ENCODE measurements at regions not wholly inside any gene's neighbourhood (a gene's known extent, or its start where the extent isn't known, plus 50 kb on each side); places are given as distances from the start of the nearest gene placed in this dataset.

DNA sequence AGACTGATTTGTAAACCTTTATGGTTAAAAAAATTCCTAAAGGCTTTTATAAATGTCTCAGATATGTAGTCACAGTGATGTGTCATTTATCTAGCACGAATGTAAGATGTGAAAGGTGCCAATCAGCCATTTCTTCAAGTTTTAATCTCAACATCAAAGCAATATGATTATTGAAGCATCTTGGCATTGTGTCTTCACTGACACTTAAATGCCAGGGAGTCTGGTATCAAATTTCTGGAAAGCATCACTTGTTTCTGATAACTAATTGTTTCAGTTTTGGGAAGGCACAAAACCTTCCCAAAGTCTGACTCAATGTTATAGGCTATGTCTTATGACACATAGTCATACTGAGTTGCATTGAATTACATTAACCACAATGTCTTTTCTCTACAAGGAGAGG, 492.0 kb upstream of the CNTNAP2 start:
- TF ChIP-seq, protein P1, sequence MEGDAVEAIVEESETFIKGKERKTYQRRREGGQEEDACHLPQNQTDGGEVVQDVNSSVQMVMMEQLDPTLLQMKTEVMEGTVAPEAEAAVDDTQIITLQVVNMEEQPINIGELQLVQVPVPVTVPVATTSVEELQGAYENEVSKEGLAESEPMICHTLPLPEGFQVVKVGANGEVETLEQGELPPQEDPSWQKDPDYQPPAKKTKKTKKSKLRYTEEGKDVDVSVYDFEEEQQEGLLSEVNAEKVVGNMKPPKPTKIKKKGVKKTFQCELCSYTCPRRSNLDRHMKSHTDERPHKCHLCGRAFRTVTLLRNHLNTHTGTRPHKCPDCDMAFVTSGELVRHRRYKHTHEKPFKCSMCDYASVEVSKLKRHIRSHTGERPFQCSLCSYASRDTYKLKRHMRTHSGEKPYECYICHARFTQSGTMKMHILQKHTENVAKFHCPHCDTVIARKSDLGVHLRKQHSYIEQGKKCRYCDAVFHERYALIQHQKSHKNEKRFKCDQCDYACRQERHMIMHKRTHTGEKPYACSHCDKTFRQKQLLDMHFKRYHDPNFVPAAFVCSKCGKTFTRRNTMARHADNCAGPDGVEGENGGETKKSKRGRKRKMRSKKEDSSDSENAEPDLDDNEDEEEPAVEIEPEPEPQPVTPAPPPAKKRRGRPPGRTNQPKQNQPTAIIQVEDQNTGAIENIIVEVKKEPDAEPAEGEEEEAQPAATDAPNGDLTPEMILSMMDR (IDR thresholded peaks at IDR 0.05; ENCODE audit: control insufficient read depth, extremely low read depth, insufficient read depth) = no peak
- DNase-seq (ENCODE audit: low read depth) = no peak
- H3K4me3 ChIP-seq (ENCODE audit: low read depth, low read length) = no peak overlapping the region

- H3K4me3 ChIP-seq (ENCODE audit: low read depth, low read length) = no peak overlapping the region
- TF ChIP-seq, protein P1 (IDR thresholded peaks at IDR 0.05; ENCODE audit: control insufficient read depth, extremely low read depth, insufficient read depth) = no peak
- no peak for DNase-seq (ENCODE audit: low read depth)
These were observed 510.6 kb upstream of the CNTNAP2 start for GRCh38 chr7:145605963-145606362.

- H3K4me3 ChIP-seq (ENCODE audit: low read depth, low read length) = no peak overlapping the region
- TF ChIP-seq, protein P1 (IDR thresholded peaks at IDR 0.05; ENCODE audit: control insufficient read depth, extremely low read depth, insufficient read depth) = no peak
- no peak for DNase-seq (ENCODE audit: low read depth)
These were observed 517.2 kb upstream of the CNTNAP2 start for GRCh38 chr7:145599376-145599775.

DNA sequence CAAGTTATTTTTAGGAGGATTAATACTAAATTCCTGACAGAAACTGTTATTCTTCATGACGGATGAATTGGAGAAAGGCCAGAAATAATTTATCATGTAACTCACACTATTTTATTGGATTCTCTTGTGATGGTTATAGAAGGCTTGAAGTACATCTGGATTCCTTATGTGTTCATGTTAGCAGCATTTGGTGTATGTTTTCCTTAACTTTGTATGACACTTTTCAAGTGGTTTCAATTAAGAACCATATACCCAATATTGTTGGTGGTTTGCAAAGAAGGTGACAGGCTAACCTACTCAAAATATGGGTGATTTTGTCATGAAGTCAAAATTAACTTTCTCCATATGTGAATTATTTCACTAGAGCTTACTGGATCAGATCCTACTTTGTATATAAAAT, 532.2 kb upstream of the CNTNAP2 start:
- TF ChIP-seq, protein P1 (IDR thresholded peaks at IDR 0.05; ENCODE audit: control insufficient read depth, extremely low read depth, insufficient read depth) = no peak
- no peak for DNase-seq (ENCODE audit: low read depth)
- no peak overlapping the region for H3K4me3 ChIP-seq (ENCODE audit: low read depth, low read length)

DNA sequence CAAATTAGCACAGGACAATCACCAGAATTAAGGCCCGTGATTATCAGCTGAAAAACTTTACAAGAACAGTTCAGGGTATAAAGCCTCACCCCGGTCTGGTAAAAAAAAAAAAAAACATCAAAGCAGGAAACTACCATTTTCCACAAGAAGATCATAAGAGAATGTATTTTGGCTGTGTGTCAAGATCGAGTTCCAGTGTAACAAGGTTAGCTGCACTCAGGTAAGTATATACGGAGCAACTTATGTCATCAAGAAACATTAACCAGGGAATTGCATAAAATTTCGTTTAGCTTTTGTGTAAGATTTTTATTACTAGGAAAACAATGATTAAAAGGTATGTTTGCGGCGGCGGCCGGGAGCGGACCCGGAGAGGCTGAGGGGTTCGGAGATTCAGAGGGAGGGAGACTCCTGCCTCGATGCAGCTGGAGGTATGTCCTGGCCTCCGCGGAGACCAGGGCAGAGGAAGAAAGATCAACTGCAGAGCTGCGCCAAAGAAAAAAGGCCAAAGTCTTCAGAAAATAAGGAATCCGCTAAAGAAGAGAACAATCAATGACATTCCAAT, 533.8 kb upstream of the CNTNAP2 start:
- TF ChIP-seq, protein P1 (IDR thresholded peaks at IDR 0.05; ENCODE audit: control insufficient read depth, extremely low read depth, insufficient read depth) = no peak
- H3K4me3 ChIP-seq (ENCODE audit: low read depth, low read length) = no peak overlapping the region
- DNase-seq (ENCODE audit: low read depth) = no peak

DNA sequence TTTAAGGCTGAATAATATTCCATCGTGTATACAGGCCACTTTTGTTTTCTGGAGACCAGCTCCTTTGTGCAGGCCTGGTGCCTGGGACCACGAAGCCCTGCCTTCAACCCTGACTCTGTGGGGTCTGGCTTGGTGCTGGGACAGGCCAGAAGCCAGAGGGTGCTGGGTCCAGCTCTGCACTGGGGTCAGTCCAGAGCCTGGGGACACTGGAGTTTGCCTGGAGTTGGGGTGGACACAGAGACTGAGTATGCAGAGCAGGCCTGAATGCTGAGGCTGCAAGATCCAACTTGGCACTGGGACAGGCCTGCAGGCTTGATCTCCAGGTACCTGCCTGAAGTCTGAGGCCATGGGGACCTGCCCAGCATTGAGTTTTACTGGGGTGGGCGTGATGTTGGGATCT, 558.8 kb upstream of the CNTNAP2 start:
- H3K4me3 ChIP-seq (ENCODE audit: low read depth, low read length) = no peak overlapping the region
- TF ChIP-seq, protein P1 (IDR thresholded peaks at IDR 0.05; ENCODE audit: control insufficient read depth, extremely low read depth, insufficient read depth) = no peak
- no peak for DNase-seq (ENCODE audit: low read depth)

DNA sequence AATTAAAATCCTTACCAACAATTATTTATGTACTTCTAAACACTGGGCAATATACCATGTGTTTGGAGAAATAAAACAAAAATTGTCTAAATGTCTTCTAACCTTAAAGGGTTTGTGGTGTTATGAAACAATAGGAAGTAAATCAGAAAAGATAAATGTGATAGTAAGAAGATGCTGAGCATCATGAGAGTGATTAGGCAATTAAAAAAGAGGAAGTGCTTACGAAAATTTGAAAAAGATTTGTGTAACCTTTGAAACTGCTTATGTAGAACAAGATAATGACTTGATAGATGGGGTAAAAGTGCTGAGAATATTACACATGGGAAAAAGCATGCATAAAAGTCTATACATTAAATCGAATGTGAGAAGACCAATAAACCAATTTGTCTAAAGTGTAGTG, 573.4 kb upstream of the CNTNAP2 start:
- no peak overlapping the region for H3K4me3 ChIP-seq (ENCODE audit: low read depth, low read length)
- TF ChIP-seq, protein P1 (IDR thresholded peaks at IDR 0.05; ENCODE audit: control insufficient read depth, extremely low read depth, insufficient read depth) = no peak
- DNase-seq (ENCODE audit: low read depth) = no peak
